Endothelial cell of umbilical vein (primary cell): ENCODE measurements at regions not wholly inside any gene's neighbourhood (a gene's known extent, or its start where the extent isn't known, plus 50 kb on each side); places are given as distances from the start of the nearest gene placed in this dataset.

Source experiments
- CTCF ChIP-seq, 2 donors: IDR thresholded peaks; 1 replicate in 1 of 2; 2 replicates in 1 of 2; pipeline ENCODE4 v1.5.1; 2011; ENCODE audit warnings: low read length in 2 of 2, mild to moderate bottlenecking in 2 of 2, moderate library complexity in 2 of 2, control low read depth in 1 of 2, inconsistent platforms in 1 of 2, low read depth in 1 of 2; ENCODE audit not compliant: insufficient read depth in 1 of 2; ENCODE audit errors: extremely low read depth in 1 of 2
- EZH2 ChIP-seq: IDR thresholded peaks from 2 replicates; pipeline ENCODE4 v1.6.1; 2012; ENCODE audit warnings: borderline replicate concordance, low read depth, mild to moderate bottlenecking, moderate library complexity, low read length, inconsistent platforms; ENCODE audit not compliant: severe bottlenecking
- FOS ChIP-seq: IDR thresholded peaks from 2 replicates; pipeline ENCODE4 v1.6.1; 2011; ENCODE audit warnings: mild to moderate bottlenecking, low read length, moderate library complexity, borderline replicate concordance; ENCODE audit not compliant: insufficient read depth
- GATA2 ChIP-seq: IDR thresholded peaks from 2 replicates; pipeline ENCODE4 v1.7.0; 2011; ENCODE audit warnings: low read depth, mild to moderate bottlenecking, moderate library complexity, mixed read lengths, low read length; ENCODE audit not compliant: insufficient read length, insufficient read depth
- JUN ChIP-seq: IDR thresholded peaks from 2 replicates; pipeline ENCODE4 v1.6.1; 2011; ENCODE audit warnings: borderline replicate concordance, low read depth; ENCODE audit not compliant: insufficient read length, insufficient read depth
- MAX ChIP-seq: IDR thresholded peaks from 2 replicates; pipeline ENCODE4 v1.6.1; 2011; ENCODE audit not compliant: insufficient read depth, insufficient read length
- MYC ChIP-seq: IDR thresholded peaks from one replicate; pipeline ENCODE4 v1.6.1; 2011; ENCODE audit warnings: mild to moderate bottlenecking, low read depth, low read length
- POLR2A ChIP-seq: IDR thresholded peaks from 2 replicates; pipeline ENCODE4 v1.6.1; 2012; ENCODE audit warnings: low read depth, mild to moderate bottlenecking, control low read depth, low read length
- POLR2AphosphoS5 ChIP-seq: IDR thresholded peaks from 2 replicates; pipeline ENCODE4 v1.6.1; 2012; ENCODE audit warnings: low read depth, mild to moderate bottlenecking, control low read depth, low read length, moderate library complexity; ENCODE audit not compliant: insufficient read depth

- TF ChIP-seq CTCF (IDR thresholded peaks at IDR 0.05; ENCODE audit: extremely low read depth in 1 of 2, insufficient read depth in 1 of 2, low read depth in 1 of 2, low read length in 2 of 2) = no peak
- TF ChIP-seq JUN = no peak
- no peak for TF ChIP-seq POLR2AphosphoS5
- TF ChIP-seq EZH2 = no peak
- TF ChIP-seq POLR2A = no peak
- TF ChIP-seq GATA2 = no peak
- no peak for TF ChIP-seq MAX
- TF ChIP-seq MYC = no peak
- no peak for TF ChIP-seq FOS
Measured at GRCh38 chr18:77980275-77980674, 730.6 kb downstream of the GALR1 start.
